Fibroblast of lung (primary cell): ENCODE measurements at regions not wholly inside any gene's neighbourhood (a gene's known extent, or its start where the extent isn't known, plus 50 kb on each side); places are given as distances from the start of the nearest gene placed in this dataset.
A peak's percentile ranks its signal among the peaks of the same experiment; 100 is the strongest.

Experiments used
- DNase-seq, 2 donors: peaks; one replicate each; pipeline versions ENCODE4 v3.0.0 to v3.0.0-alpha.2; 2010; ENCODE audit warnings: low read depth in 2 of 2
- H2AFZ ChIP-seq: 2 replicates; pipeline ENCODE4 v1.5.1; 2012; ENCODE audit warnings: low read length, control low read depth, inconsistent platforms
- H3K27ac ChIP-seq: 2 replicates; pipeline ENCODE4 v1.5.1; 2011; ENCODE audit warnings: low read length, control low read depth; ENCODE audit not compliant: insufficient read depth
- H3K27me3 ChIP-seq: 2 replicates; pipeline ENCODE4 v1.5.1; 2011; ENCODE audit warnings: mild to moderate bottlenecking, low read length; ENCODE audit not compliant: control insufficient read depth, insufficient read depth
- H3K36me3 ChIP-seq: 2 replicates; pipeline ENCODE4 v1.5.1; 2011; ENCODE audit warnings: low read length; ENCODE audit not compliant: control insufficient read depth, insufficient read depth
- H3K4me1 ChIP-seq: 2 replicates; pipeline ENCODE4 v1.5.1; 2011; ENCODE audit warnings: low read length; ENCODE audit not compliant: control insufficient read depth, insufficient read depth; ENCODE audit errors: extremely low read depth
- H3K4me2 ChIP-seq: 2 replicates; pipeline ENCODE4 v1.5.1; 2011; ENCODE audit warnings: low read length, control low read depth; ENCODE audit not compliant: insufficient read depth; ENCODE audit errors: extremely low read depth
- H3K4me3 ChIP-seq, 4 experiments: fragments of 200-600 bp in 1 of 4; sonication (generic) in 1 of 4; replicated peaks in 1 of 4; 2 replicates each; pipeline ENCODE4 v1.5.1; 2011 to 2016; ENCODE audit warnings: low read length in 4 of 4, low read depth in 3 of 4, mild to moderate bottlenecking in 3 of 4, control low read depth in 2 of 4, inconsistent platforms in 1 of 4, mixed read lengths in 1 of 4; ENCODE audit not compliant: insufficient read depth in 1 of 4; ENCODE audit errors: control extremely low read depth in 1 of 4
- H3K79me2 ChIP-seq: 2 replicates; pipeline ENCODE4 v1.5.1; 2012; ENCODE audit warnings: mild to moderate bottlenecking, low read length, inconsistent platforms; ENCODE audit not compliant: control insufficient read depth, insufficient read depth
- H3K9ac ChIP-seq: 2 replicates; pipeline ENCODE4 v1.5.1; 2011; ENCODE audit warnings: mild to moderate bottlenecking, low read length, control low read depth; ENCODE audit not compliant: insufficient read depth
- H3K9me3 ChIP-seq: 2 replicates; pipeline ENCODE4 v1.5.1; 2012; ENCODE audit warnings: low read depth, low read length; ENCODE audit not compliant: control insufficient read depth, insufficient read depth
- H4K20me1 ChIP-seq: 2 replicates; pipeline ENCODE4 v1.5.1; 2011; ENCODE audit warnings: low read length; ENCODE audit not compliant: control insufficient read depth, insufficient read depth; ENCODE audit errors: extremely low read depth
- CTCF ChIP-seq, 2 donors: IDR thresholded peaks in 1 of 2; conservative IDR thresholded peaks in 1 of 2; 1 replicate in 1 of 2; 2 replicates in 1 of 2; pipeline ENCODE4 v1.5.1; 2011 to 2012; ENCODE audit warnings: low read length in 2 of 2, control low read depth in 1 of 2, inconsistent platforms in 1 of 2, low read depth in 1 of 2, mild to moderate bottlenecking in 1 of 2
- EZH2 ChIP-seq: IDR thresholded peaks from 2 replicates; pipeline ENCODE4 v1.5.1; 2012; ENCODE audit warnings: low read length, control low read depth, mild to moderate bottlenecking; ENCODE audit errors: missing control alignments

- no peak overlapping the region for H3K4me2 ChIP-seq
- TF ChIP-seq CTCF (conservative IDR thresholded peaks at IDR 0.05 in 1 of 2, IDR thresholded peaks at IDR 0.05 in 1 of 2; ENCODE audit: low read depth in 1 of 2, low read length in 2 of 2) = no peak
- no peak for TF ChIP-seq EZH2
- no peaks in the 10 kb centered on the region for H4K20me1 ChIP-seq
- no peaks in the 10 kb centered on the region for H3K36me3 ChIP-seq
- H3K9ac ChIP-seq = no peak overlapping the region
- peaks cover 5% of the 10 kb centered on the region for H3K27me3 ChIP-seq
- peak in 1 of 2 donors; percentile 19 for DNase-seq
- H2AFZ ChIP-seq = no peak overlapping the region
- H3K9me3 ChIP-seq = no peaks in the 10 kb centered on the region
- no peak overlapping the region for H3K27ac ChIP-seq
- no peak overlapping the region for H3K4me3 ChIP-seq
- H3K79me2 ChIP-seq = no peaks in the 10 kb centered on the region
- H3K4me1 ChIP-seq = no peaks in the 10 kb centered on the region
Observed at GRCh38 chr22:27378311-27378800, 423.2 kb downstream of the MN1 start.

GRCh38 chr22:27378995-27379394 lies 422.6 kb downstream of the MN1 start:
- Histone ChIP-seq H3K36me3 (no peaks in the 10 kb centered on the region), H3K9ac (no peak overlapping the region), H3K4me1 (no peaks in the 10 kb centered on the region), H3K4me2 (no peak overlapping the region), H3K4me3 (no peak overlapping the region), H3K79me2 (no peaks in the 10 kb centered on the region), H2AFZ (no peak overlapping the region), H3K27ac (no peak overlapping the region), H3K27me3 (peaks cover 5% of the 10 kb centered on the region), H3K9me3 (no peaks in the 10 kb centered on the region), H4K20me1 (no peaks in the 10 kb centered on the region)
- no peak for DNase-seq
- no peak for TF ChIP-seq EZH2

GRCh38 chr22:27380855-27381254 lies 420.7 kb downstream of the MN1 start:
- Histone ChIP-seq H3K36me3 (no peaks in the 10 kb centered on the region), H3K27ac (no peak overlapping the region), H3K4me3 (no peak overlapping the region), H3K79me2 (no peaks in the 10 kb centered on the region), H3K27me3 (peaks cover 5% of the 10 kb centered on the region), H3K9me3 (no peaks in the 10 kb centered on the region), H3K4me1 (no peaks in the 10 kb centered on the region), H3K4me2 (no peak overlapping the region), H4K20me1 (no peaks in the 10 kb centered on the region), H2AFZ (no peak overlapping the region), H3K9ac (no peak overlapping the region)
- TF ChIP-seq CTCF (conservative IDR thresholded peaks at IDR 0.05 in 1 of 2, IDR thresholded peaks at IDR 0.05 in 1 of 2; ENCODE audit: low read depth in 1 of 2, low read length in 2 of 2) = no peak
- no peak for TF ChIP-seq EZH2
- DNase-seq = no peak
